ENCODE measurements at regions not wholly inside any gene's neighbourhood (a gene's known extent, or its start where the extent isn't known, plus 50 kb on each side); places are given as distances from the start of the nearest gene placed in this dataset.
"Not testable (repeated sequence)": the region's sequence is repeated elsewhere in the genome, so short reads cannot be mapped to it uniquely, and the experiment has no call there.

GRCh38 chr3:96584066-96584465, 230.3 kb upstream of the EPHA6 start:
- Histone ChIP-seq H3K4me3 (ENCODE audit: insufficient read depth, low read depth, low read length) (no peak overlapping the region), H3K27ac (ENCODE audit: low read depth, low read length) (no peak overlapping the region), H3K79me2 (ENCODE audit: insufficient read depth, low read length) (no peaks in the 10 kb centered on the region), H4K20me1 (ENCODE audit: insufficient read depth, low read length) (no peaks in the 10 kb centered on the region), H3K9ac (ENCODE audit: low read length) (no peak overlapping the region), H3K27me3 (ENCODE audit: insufficient read depth, low read length) (no peaks in the 10 kb centered on the region), H2AFZ (ENCODE audit: low read depth, low read length) (no peak overlapping the region), H3K9me3 (ENCODE audit: insufficient read depth, low read depth, low read length) (peaks cover 2% of the 10 kb centered on the region), H3K4me2 (ENCODE audit: low read length) (no peak overlapping the region), H3K4me1 (ENCODE audit: insufficient read depth, low read length) (no peaks in the 10 kb centered on the region), H3K36me3 (ENCODE audit: insufficient read depth, low read length) (no peaks in the 10 kb centered on the region)
- Mint-ChIP-seq H3K36me3 (ENCODE audit: low read depth, unreplicated experiment) (no peaks in the 10 kb centered on the region), H3K9me3 (ENCODE audit: unreplicated experiment) (peaks cover 2% of the 10 kb centered on the region), H3K4me1 (ENCODE audit: low read depth, unreplicated experiment) (no peaks in the 10 kb centered on the region), H3K27me3 (ENCODE audit: low read depth, unreplicated experiment) (no peaks in the 10 kb centered on the region), H3K27ac (ENCODE audit: unreplicated experiment) (no peak overlapping the region), H3K4me3 (ENCODE audit: unreplicated experiment) (no peak overlapping the region)
- FAIRE-seq (no peak), DNase-seq (ENCODE audit: low read depth) (no peak)
- TF ChIP-seq EZH2 (IDR thresholded peaks at IDR 0.05; ENCODE audit: insufficient read depth, low read length) (no peak), CTCF (IDR thresholded peaks at IDR 0.05; ENCODE audit: insufficient read depth, low read depth, low read length) (no peak)

- H3K36me3 ChIP-seq (ENCODE audit: insufficient read depth, low read length); H2AFZ ChIP-seq (ENCODE audit: low read depth, low read length); DNase-seq (ENCODE audit: low read depth); H3K4me1 Mint-ChIP-seq (ENCODE audit: low read depth, unreplicated experiment); H3K27me3 Mint-ChIP-seq (ENCODE audit: low read depth, unreplicated experiment); H3K27ac ChIP-seq (ENCODE audit: low read depth, low read length); H3K36me3 Mint-ChIP-seq (ENCODE audit: low read depth, unreplicated experiment); H3K79me2 ChIP-seq (ENCODE audit: insufficient read depth, low read length); H3K27ac Mint-ChIP-seq (ENCODE audit: unreplicated experiment); H3K27me3 ChIP-seq (ENCODE audit: insufficient read depth, low read length); H3K4me3 Mint-ChIP-seq (ENCODE audit: unreplicated experiment); FAIRE-seq; H3K9me3 ChIP-seq (ENCODE audit: insufficient read depth, low read depth, low read length); H3K4me1 ChIP-seq (ENCODE audit: insufficient read depth, low read length); H3K4me3 ChIP-seq (ENCODE audit: insufficient read depth, low read depth, low read length); H3K4me2 ChIP-seq (ENCODE audit: low read length); H4K20me1 ChIP-seq (ENCODE audit: insufficient read depth, low read length); H3K9ac ChIP-seq (ENCODE audit: low read length): not testable (repeated sequence)
- H3K9me3 Mint-ChIP-seq (ENCODE audit: unreplicated experiment), result peaks cover 21% of the 10 kb centered on the region
These were observed 207.5 kb upstream of the EPHA6 start for GRCh38 chr3:96606865-96607264.

DNA sequence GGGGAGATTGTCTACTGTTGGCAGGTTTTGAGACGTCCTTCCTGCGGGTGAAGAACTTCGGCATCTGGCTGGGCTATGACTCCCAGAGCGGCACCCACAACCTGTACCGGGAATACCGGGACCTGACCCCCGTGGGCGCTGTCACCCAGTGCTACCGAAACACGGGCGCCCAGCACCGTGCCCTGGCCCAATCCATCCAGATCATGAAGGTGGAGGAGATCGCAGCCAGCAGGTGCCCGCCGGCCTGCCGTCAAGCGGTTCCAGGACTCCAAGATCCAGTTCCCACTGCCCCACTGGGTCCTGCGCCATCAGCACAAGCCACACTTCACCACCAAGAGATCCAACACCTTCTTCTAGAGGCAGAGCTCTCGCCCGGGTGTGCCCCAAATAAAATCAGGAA, 194.9 kb upstream of the EPHA6 start:
- no peak for FAIRE-seq

More for the DNA sequence above, 194.9 kb upstream of the EPHA6 start:
- Mint-ChIP-seq H3K27me3 (ENCODE audit: low read depth, unreplicated experiment) (no peaks in the 10 kb centered on the region), H3K36me3 (ENCODE audit: low read depth, unreplicated experiment) (no peaks in the 10 kb centered on the region), H3K9me3 (ENCODE audit: unreplicated experiment) (peaks cover 2% of the 10 kb centered on the region), H3K27ac (ENCODE audit: unreplicated experiment) (no peak overlapping the region), H3K4me1 (ENCODE audit: low read depth, unreplicated experiment) (no peaks in the 10 kb centered on the region), H3K4me3 (ENCODE audit: unreplicated experiment) (no peak overlapping the region)
- no peak overlapping the region for H3K4me2 ChIP-seq (ENCODE audit: low read length)
- H3K4me1 ChIP-seq (ENCODE audit: insufficient read depth, low read length), result no peaks in the 10 kb centered on the region
- H3K79me2 ChIP-seq (ENCODE audit: insufficient read depth, low read length), result no peaks in the 10 kb centered on the region
- no peak overlapping the region for H3K4me3 ChIP-seq (ENCODE audit: insufficient read depth, low read depth, low read length)
- no peaks in the 10 kb centered on the region for H3K27me3 ChIP-seq (ENCODE audit: insufficient read depth, low read length)
- H2AFZ ChIP-seq (ENCODE audit: low read depth, low read length), result no peak overlapping the region
- no peak for DNase-seq (ENCODE audit: low read depth)
- H3K27ac ChIP-seq (ENCODE audit: low read depth, low read length), result no peak overlapping the region
- no peak overlapping the region for H3K9ac ChIP-seq (ENCODE audit: low read length)
- H3K9me3 ChIP-seq (ENCODE audit: insufficient read depth, low read depth, low read length), result no peaks in the 10 kb centered on the region
- TF ChIP-seq EZH2 (IDR thresholded peaks at IDR 0.05; ENCODE audit: insufficient read depth, low read length) (no peak), CTCF (IDR thresholded peaks at IDR 0.05; ENCODE audit: insufficient read depth, low read depth, low read length) (no peak)
- no peaks in the 10 kb centered on the region for H4K20me1 ChIP-seq (ENCODE audit: insufficient read depth, low read length)
- H3K36me3 ChIP-seq (ENCODE audit: insufficient read depth, low read length), result no peaks in the 10 kb centered on the region

All from astrocyte (in vitro differentiated cells and primary cell).